ENCODE measurements at regions not wholly inside any gene's neighbourhood (a gene's known extent, or its start where the extent isn't known, plus 50 kb on each side); places are given as distances from the start of the nearest gene placed in this dataset.

DNA sequence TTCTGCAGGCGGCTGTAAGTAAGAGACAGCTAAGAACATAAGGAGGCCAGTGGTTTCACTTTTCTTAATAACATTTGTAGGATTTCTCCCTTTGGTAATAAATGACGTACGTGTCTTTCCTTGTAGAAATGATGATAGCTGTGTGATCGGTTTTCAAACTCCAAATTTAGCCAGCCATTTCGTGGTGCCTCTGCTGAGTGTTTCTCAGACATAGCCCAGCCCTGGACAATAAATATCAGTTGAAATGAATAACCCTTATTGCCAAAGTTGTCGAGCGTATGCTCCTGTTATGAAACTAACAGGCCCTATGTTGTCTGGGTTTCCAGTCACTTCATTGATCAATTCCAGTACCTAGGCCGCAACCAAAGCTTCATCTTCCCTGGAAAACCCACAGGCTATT, 75.0 kb upstream of the MSX2 start:
- Histone ChIP-seq H3K9me3 (ENCODE audit: control insufficient read depth in 2 of 2, insufficient read depth in 1 of 2, low read depth in 1 of 2, low read length in 1 of 2) (peaks cover 5 to 7% of the 10 kb centered on the region in 2 donors), H3K4me3 (ENCODE audit: low read depth in 1 of 2, low read length in 2 of 2) (no peak overlapping the region), H3K4me1 (ENCODE audit: control insufficient read depth in 2 of 2, insufficient read depth in 2 of 2, low read length in 1 of 2) (no peaks in the 10 kb centered on the region), H3K27me3 (ENCODE audit: control insufficient read depth in 1 of 2, insufficient read depth in 2 of 2, low read length in 2 of 2) (no peaks in the 10 kb centered on the region), H3K27ac (ENCODE audit: low read depth in 2 of 2, low read length in 1 of 2) (no peak overlapping the region), H3K36me3 (ENCODE audit: control insufficient read depth in 2 of 2, insufficient read depth in 2 of 2, low read length in 1 of 2) (no peaks in the 10 kb centered on the region)
- 80 to 93% methylated on average over 8 of the region's 8 CpGs for WGBS, 2 donors

DNA sequence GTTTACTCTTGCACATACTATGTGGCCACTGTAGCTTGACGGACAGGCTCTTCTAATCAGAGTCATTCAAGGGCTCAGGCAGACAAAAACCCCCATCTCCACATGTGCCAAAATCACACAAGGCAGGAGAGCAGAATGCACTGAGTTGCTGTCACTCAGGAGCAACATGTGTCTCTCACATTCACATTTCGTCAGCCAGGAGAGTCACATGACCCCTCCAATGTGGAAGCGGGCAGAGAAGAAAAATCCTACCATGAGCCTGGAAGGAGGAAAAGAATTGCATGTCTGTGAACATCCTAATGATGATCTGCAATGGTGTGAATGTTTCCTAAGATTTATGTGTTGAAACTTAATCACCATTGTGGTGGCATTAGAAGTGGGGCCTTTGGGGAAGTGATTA, 69.9 kb upstream of the MSX2 start:
- Histone ChIP-seq H3K4me3 (ENCODE audit: low read depth in 1 of 2, low read length in 2 of 2) (no peak overlapping the region), H3K9me3 (ENCODE audit: control insufficient read depth in 2 of 2, insufficient read depth in 1 of 2, low read depth in 1 of 2, low read length in 1 of 2) (peaks cover 0 to 1% of the 10 kb centered on the region in 2 donors), H3K4me1 (ENCODE audit: control insufficient read depth in 2 of 2, insufficient read depth in 2 of 2, low read length in 1 of 2) (no peaks in the 10 kb centered on the region), H3K36me3 (ENCODE audit: control insufficient read depth in 2 of 2, insufficient read depth in 2 of 2, low read length in 1 of 2) (no peaks in the 10 kb centered on the region), H3K27me3 (ENCODE audit: control insufficient read depth in 1 of 2, insufficient read depth in 2 of 2, low read length in 2 of 2) (no peaks in the 10 kb centered on the region), H3K27ac (ENCODE audit: low read depth in 2 of 2, low read length in 1 of 2) (no peak overlapping the region)
- 83 to 84% methylated on average over 3 of the region's 3 CpGs for WGBS, 2 donors

DNA sequence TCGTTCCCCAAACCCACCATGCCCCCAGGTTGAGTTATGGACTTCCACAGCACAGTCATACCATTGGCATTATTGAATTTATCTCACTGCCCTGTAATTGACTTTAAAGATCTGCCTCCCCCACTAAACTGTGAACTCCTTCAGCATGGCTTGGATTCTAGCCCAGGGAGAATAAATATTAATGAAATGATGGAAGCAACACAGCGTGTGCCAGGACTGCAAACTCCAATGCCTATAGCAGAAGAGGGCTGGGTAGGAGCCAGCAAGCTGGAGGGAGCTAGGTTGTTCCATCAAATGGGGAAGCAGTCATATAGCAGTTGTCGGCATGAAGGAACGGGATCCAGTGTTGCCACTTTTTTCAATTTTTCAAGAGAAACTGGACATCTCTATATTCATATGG, 69.0 kb upstream of the MSX2 start:
- Histone ChIP-seq H3K4me3 (ENCODE audit: low read depth in 1 of 2, low read length in 2 of 2) (no peak overlapping the region), H3K4me1 (ENCODE audit: control insufficient read depth in 2 of 2, insufficient read depth in 2 of 2, low read length in 1 of 2) (no peaks in the 10 kb centered on the region), H3K27me3 (ENCODE audit: control insufficient read depth in 1 of 2, insufficient read depth in 2 of 2, low read length in 2 of 2) (no peaks in the 10 kb centered on the region), H3K36me3 (ENCODE audit: control insufficient read depth in 2 of 2, insufficient read depth in 2 of 2, low read length in 1 of 2) (no peaks in the 10 kb centered on the region), H3K9me3 (ENCODE audit: control insufficient read depth in 2 of 2, insufficient read depth in 1 of 2, low read depth in 1 of 2, low read length in 1 of 2) (peaks cover 0 to 1% of the 10 kb centered on the region in 2 donors), H3K27ac (ENCODE audit: low read depth in 2 of 2, low read length in 1 of 2) (no peak overlapping the region)
- 28 to 41% methylated on average over 4 of the region's 4 CpGs for WGBS, 2 donors

DNA sequence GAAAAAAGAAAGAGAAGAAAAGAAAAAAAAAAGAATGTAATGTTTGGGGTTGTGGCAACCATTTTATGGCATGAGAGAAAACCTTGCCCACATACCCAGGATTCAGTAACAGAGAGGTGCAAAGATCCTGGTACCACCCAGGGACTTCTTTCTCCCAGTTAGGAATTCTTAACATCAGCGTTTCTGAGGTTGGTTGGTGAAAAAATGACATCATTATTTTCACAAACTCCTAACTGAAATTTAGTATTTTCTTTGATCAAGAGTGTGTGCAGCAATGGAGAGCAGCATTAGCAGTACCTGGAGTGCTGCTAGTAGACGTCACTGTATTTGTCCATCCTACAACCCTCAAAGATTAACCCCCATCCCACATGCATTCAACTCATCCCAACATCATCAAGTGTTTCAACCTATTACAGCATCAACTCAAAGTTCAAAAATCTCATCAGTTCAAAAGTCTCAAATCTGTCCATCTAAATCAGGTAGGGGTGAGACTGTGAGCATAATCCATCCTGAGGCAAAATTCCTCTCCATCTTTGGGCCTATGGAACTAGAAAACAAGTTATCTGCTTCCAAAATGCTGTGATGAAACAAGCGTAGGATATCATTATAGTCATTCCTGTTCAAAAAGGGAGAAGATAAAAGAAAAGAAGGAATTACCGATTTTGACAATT, 60.1 kb upstream of the MSX2 start:
- 87 to 89% methylated on average over 4 of the region's 4 CpGs for WGBS, 2 donors

DNA sequence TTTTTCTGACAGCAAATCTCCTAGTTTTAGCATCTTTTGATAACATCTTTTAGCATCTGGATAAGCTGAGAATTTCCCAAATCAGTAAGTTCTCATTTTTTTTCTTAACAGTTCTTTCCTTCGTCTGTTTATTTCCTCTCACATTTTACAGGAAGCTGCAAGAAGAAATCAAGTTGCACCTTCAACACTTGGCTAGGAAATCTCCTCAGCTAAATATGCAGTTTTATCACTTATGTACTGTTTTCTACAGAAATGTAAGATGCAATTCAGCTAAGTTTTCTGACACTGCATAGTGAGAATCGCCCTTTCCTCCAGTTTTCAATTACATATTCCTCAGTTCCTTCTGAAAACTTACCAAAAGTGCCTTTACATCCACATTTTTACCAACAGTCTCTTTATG, 59.0 kb upstream of the MSX2 start:
- no peak overlapping the region for H3K27ac ChIP-seq (ENCODE audit: low read depth in 2 of 2, low read length in 1 of 2)
- WGBS, 2 donors = 76 to 82% methylated on average over 2 of the region's 2 CpGs
- no peak overlapping the region for H3K4me3 ChIP-seq (ENCODE audit: low read depth in 1 of 2, low read length in 2 of 2)
- no peaks in the 10 kb centered on the region for H3K36me3 ChIP-seq (ENCODE audit: control insufficient read depth in 2 of 2, insufficient read depth in 2 of 2, low read length in 1 of 2)
- no peaks in the 10 kb centered on the region for H3K4me1 ChIP-seq (ENCODE audit: control insufficient read depth in 2 of 2, insufficient read depth in 2 of 2, low read length in 1 of 2)
- H3K9me3 ChIP-seq (ENCODE audit: control insufficient read depth in 2 of 2, insufficient read depth in 1 of 2, low read depth in 1 of 2, low read length in 1 of 2) = no peaks in the 10 kb centered on the region
- no peaks in the 10 kb centered on the region for H3K27me3 ChIP-seq (ENCODE audit: control insufficient read depth in 1 of 2, insufficient read depth in 2 of 2, low read length in 2 of 2)

More for the DNA sequence above, 60.1 kb upstream of the MSX2 start:
- Histone ChIP-seq H3K36me3 (ENCODE audit: control insufficient read depth in 2 of 2, insufficient read depth in 2 of 2, low read length in 1 of 2) (no peaks in the 10 kb centered on the region), H3K27ac (ENCODE audit: low read depth in 2 of 2, low read length in 1 of 2) (no peak overlapping the region), H3K4me3 (ENCODE audit: low read depth in 1 of 2, low read length in 2 of 2) (no peak overlapping the region), H3K4me1 (ENCODE audit: control insufficient read depth in 2 of 2, insufficient read depth in 2 of 2, low read length in 1 of 2) (no peaks in the 10 kb centered on the region), H3K27me3 (ENCODE audit: control insufficient read depth in 1 of 2, insufficient read depth in 2 of 2, low read length in 2 of 2) (no peaks in the 10 kb centered on the region), H3K9me3 (ENCODE audit: control insufficient read depth in 2 of 2, insufficient read depth in 1 of 2, low read depth in 1 of 2, low read length in 1 of 2) (no peaks in the 10 kb centered on the region)

DNA sequence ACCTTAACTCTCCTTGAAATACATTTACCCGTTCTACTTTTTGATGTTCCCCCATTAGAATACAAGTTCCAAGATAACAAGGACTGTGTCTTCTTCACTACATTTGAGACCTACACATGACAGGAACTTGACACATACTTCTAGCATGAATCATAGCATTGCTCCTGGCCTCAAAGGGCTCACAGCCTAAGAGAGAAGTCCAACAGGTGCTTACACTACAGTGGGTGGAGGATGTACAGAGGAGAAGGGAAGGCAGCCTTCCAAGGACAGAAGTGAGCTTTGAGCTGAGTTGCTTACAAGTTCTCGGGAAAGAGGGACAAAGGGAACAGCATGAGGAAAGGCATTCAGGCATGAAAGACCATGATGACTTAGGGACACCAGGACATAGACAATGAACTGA, 56.9 kb upstream of the MSX2 start:
- Histone ChIP-seq H3K4me3 (ENCODE audit: low read depth in 1 of 2, low read length in 2 of 2) (no peak overlapping the region), H3K27me3 (ENCODE audit: control insufficient read depth in 1 of 2, insufficient read depth in 2 of 2, low read length in 2 of 2) (no peaks in the 10 kb centered on the region), H3K36me3 (ENCODE audit: control insufficient read depth in 2 of 2, insufficient read depth in 2 of 2, low read length in 1 of 2) (no peaks in the 10 kb centered on the region), H3K27ac (ENCODE audit: low read depth in 2 of 2, low read length in 1 of 2) (no peak overlapping the region), H3K4me1 (ENCODE audit: control insufficient read depth in 2 of 2, insufficient read depth in 2 of 2, low read length in 1 of 2) (no peaks in the 10 kb centered on the region), H3K9me3 (ENCODE audit: control insufficient read depth in 2 of 2, insufficient read depth in 1 of 2, low read depth in 1 of 2, low read length in 1 of 2) (no peaks in the 10 kb centered on the region)
- 75 to 85% methylated on average over 2 of the region's 2 CpGs for WGBS, 2 donors

DNA sequence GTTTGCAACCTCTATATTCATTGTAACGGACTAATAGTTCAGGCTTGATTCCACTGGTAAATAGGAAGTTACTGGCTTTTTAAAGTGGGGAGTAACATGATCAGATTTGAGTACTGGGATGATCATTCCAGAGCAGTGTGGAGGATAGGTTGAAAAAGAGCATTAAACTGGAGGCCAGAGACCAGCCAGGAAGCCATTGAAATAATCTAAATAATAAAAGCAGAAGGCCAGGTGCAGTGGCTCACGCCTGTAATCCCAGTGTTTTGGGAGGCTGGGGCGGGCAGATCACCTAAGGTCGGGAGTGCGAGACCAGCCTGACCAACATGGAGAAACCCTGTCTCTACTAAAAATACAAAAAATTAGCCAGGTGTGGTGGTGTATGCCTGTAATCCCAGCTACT, 56.0 kb upstream of the MSX2 start:
- no peaks in the 10 kb centered on the region for H3K36me3 ChIP-seq (ENCODE audit: control insufficient read depth in 2 of 2, insufficient read depth in 2 of 2, low read length in 1 of 2)
- WGBS, 2 donors = 87 to 89% methylated on average over 5 of the region's 5 CpGs
- no peaks in the 10 kb centered on the region for H3K4me1 ChIP-seq (ENCODE audit: control insufficient read depth in 2 of 2, insufficient read depth in 2 of 2, low read length in 1 of 2)
- H3K27me3 ChIP-seq (ENCODE audit: control insufficient read depth in 1 of 2, insufficient read depth in 2 of 2, low read length in 2 of 2) = no peaks in the 10 kb centered on the region
- H3K4me3 ChIP-seq (ENCODE audit: low read depth in 1 of 2, low read length in 2 of 2) = no peak overlapping the region
- no peaks in the 10 kb centered on the region for H3K9me3 ChIP-seq (ENCODE audit: control insufficient read depth in 2 of 2, insufficient read depth in 1 of 2, low read depth in 1 of 2, low read length in 1 of 2)
- no peak overlapping the region for H3K27ac ChIP-seq (ENCODE audit: low read depth in 2 of 2, low read length in 1 of 2)
